ENCODE measurements at regions not wholly inside any gene's neighbourhood (a gene's known extent, or its start where the extent isn't known, plus 50 kb on each side); places are given as distances from the start of the nearest gene placed in this dataset.

DNA sequence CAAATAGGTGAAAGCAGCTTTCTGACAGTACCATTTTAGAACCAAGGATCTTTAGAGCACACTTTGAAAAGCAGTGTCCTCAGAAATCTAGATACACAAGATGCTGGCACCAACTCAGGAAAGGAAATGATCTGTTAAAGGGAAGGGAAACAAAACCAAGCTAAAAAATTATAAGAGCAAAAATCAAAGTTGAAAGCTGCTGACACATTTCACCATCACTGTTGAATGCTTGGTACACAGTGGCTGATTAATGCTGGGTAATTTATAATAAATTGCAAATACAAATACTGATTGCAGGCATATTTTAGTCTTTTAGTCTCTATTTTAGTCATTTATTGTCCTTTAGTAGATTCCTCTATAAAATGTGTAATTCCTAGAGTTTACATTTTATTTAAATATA lies 1540.1 kb upstream of the PCDH10 start:
- TF ChIP-seq, protein P1, sequence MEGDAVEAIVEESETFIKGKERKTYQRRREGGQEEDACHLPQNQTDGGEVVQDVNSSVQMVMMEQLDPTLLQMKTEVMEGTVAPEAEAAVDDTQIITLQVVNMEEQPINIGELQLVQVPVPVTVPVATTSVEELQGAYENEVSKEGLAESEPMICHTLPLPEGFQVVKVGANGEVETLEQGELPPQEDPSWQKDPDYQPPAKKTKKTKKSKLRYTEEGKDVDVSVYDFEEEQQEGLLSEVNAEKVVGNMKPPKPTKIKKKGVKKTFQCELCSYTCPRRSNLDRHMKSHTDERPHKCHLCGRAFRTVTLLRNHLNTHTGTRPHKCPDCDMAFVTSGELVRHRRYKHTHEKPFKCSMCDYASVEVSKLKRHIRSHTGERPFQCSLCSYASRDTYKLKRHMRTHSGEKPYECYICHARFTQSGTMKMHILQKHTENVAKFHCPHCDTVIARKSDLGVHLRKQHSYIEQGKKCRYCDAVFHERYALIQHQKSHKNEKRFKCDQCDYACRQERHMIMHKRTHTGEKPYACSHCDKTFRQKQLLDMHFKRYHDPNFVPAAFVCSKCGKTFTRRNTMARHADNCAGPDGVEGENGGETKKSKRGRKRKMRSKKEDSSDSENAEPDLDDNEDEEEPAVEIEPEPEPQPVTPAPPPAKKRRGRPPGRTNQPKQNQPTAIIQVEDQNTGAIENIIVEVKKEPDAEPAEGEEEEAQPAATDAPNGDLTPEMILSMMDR (tag by site-specific recombination; IDR thresholded peaks at IDR 0.05) = no peak
- TF ChIP-seq PRDM1 (tag by site-specific recombination; IDR thresholded peaks at IDR 0.05) = no peak
- TF ChIP-seq, protein P2, sequence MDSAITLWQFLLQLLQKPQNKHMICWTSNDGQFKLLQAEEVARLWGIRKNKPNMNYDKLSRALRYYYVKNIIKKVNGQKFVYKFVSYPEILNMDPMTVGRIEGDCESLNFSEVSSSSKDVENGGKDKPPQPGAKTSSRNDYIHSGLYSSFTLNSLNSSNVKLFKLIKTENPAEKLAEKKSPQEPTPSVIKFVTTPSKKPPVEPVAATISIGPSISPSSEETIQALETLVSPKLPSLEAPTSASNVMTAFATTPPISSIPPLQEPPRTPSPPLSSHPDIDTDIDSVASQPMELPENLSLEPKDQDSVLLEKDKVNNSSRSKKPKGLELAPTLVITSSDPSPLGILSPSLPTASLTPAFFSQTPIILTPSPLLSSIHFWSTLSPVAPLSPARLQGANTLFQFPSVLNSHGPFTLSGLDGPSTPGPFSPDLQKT (IDR thresholded peaks at IDR 0.05; ENCODE audit: borderline replicate concordance, low read depth, low read length) = no peak

Data from HEK293 (cell line).